ENCODE measurements at regions not wholly inside any gene's neighbourhood (a gene's known extent, or its start where the extent isn't known, plus 50 kb on each side); places are given as distances from the start of the nearest gene placed in this dataset.
A peak's percentile ranks its signal among the peaks of the same experiment; 100 is the strongest.

DNA sequence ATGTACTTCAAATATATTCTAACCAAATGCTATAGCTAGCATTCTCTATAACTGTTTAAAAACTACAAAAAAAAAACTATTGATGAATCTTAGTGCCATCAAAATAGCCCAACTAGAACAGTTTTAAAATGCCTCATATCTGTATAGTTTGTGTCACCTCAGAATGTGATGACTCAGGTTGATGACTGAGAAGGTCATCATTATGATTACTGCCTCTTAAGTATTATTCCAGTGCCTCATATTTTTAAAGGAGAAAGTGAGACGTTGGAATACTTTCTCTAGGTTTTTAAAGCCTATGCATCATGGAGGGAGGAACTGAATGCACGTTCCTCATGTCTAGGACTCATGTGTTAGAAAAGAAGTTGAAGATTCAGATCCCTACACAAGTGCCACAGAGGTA lies 88.2 kb downstream of the TMA16 start:
- peaks cover 6% of the 10 kb centered on the region for H3K4me1 ChIP-seq (ENCODE audit: insufficient read depth, low read length)
- no peaks in the 10 kb centered on the region for H3K9me3 ChIP-seq (ENCODE audit: low read depth, low read length)
- H3K27me3 ChIP-seq (ENCODE audit: insufficient read depth, low read length): no peaks in the 10 kb centered on the region
- no peak overlapping the region for H3K4me3 ChIP-seq (ENCODE audit: low read length)

DNA sequence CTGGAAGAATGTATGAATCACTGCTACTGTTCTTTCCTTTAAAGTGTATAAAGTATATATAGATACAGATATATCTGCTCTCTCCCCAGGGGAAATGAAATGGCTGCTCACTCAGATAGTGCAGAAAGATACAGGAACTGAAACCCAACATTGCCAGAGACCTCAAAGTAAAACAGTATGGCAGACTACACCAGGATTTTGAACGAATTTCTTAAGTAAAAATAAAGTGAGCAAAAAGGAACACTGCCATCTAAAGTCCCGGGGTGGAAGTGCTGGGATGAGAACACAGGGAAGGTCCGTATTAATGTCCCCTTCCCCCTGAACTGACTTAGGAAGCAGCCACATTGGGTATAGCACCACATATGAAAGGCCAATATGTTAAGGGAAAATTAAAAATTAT lies 93.4 kb downstream of the TMA16 start:
- Histone ChIP-seq H3K27me3 (ENCODE audit: insufficient read depth, low read length) (no peaks in the 10 kb centered on the region), H3K4me3 (ENCODE audit: low read length) (no peak overlapping the region), H3K9me3 (ENCODE audit: low read depth, low read length) (no peaks in the 10 kb centered on the region), H3K4me1 (ENCODE audit: insufficient read depth, low read length) (peaks cover 44% of the 10 kb centered on the region)

DNA sequence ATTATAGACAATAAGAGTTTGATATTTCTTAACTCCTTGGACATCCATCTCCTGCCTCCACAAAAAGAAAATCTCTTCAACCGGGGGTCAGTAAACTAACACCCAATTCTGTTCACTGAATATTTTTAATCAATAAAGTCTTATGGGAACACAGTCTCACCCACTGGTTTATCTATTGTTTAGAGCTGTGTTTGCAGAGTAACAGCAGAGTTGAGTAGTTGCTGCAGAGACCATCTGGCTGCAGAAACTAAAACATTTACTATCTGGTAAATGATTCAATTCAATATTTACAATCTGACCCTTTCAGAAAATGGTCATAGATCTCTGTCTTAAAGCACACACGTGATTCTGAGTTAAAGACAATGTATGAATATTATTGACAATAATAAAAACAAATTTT lies 94.0 kb downstream of the TMA16 start:
- no peaks in the 10 kb centered on the region for H3K9me3 ChIP-seq (ENCODE audit: low read depth, low read length)
- peaks cover 48% of the 10 kb centered on the region for H3K4me1 ChIP-seq (ENCODE audit: insufficient read depth, low read length)
- no peak overlapping the region for H3K4me3 ChIP-seq (ENCODE audit: low read length)
- H3K27me3 ChIP-seq (ENCODE audit: insufficient read depth, low read length): no peaks in the 10 kb centered on the region

DNA sequence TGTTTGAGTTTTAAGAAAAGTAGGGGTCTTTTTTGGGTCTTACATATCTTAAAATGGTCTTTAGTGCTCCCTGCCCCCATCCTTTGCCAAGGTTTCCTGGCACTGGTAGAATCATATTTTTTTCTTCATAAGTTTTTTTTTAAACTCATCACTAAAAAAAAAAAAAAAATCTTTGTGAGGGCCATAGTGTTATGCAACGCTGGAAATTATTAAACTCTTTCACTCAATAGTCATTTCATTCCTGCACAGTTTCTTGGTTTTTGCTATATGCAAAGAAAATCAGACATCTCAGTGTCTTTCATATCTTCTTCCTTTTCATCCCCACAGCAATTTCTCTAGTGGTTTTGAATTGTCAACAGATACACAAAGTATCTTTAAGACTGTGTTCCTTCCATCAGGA lies 95.6 kb downstream of the TMA16 start:
- H3K27me3 ChIP-seq (ENCODE audit: insufficient read depth, low read length): no peaks in the 10 kb centered on the region
- H3K4me1 ChIP-seq (ENCODE audit: insufficient read depth, low read length): peaks cover 61% of the 10 kb centered on the region
- H3K9me3 ChIP-seq (ENCODE audit: low read depth, low read length): no peaks in the 10 kb centered on the region
- H3K4me3 ChIP-seq (ENCODE audit: low read length): no peak overlapping the region

DNA sequence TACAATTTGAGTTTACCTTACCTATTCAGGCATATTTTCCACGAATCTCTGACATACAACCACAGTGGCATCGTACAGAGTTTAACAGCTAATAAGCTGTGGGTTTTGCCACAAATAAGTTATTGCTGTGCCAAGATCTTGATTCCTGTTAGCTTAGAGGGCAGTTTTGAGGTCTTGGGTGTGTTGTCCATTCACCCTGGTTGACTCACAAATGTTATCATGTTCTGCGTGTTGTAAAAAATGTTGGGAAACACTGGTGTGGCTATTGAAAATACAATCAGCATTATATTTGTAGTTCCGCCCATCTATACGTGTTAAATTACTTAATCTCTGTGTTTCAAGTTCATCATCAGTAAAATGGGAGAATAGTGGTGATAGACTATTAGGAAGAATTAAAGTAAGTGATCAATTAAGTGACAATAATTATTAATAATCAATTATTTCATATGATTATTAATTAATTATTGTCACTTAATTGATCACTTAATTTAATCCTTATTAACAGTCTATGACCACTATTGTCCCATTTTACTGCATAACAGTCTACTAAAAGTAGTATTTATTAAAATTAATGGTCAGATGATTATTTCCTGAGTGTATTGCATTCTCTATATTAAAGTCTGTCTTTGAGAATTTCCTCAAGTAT lies 96.3 kb downstream of the TMA16 start:
- Histone ChIP-seq H3K4me1 (ENCODE audit: insufficient read depth, low read length) (peaks cover 66% of the 10 kb centered on the region), H3K9me3 (ENCODE audit: low read depth, low read length) (no peaks in the 10 kb centered on the region), H3K4me3 (ENCODE audit: low read length) (no peak overlapping the region), H3K27me3 (ENCODE audit: insufficient read depth, low read length) (no peaks in the 10 kb centered on the region)

DNA sequence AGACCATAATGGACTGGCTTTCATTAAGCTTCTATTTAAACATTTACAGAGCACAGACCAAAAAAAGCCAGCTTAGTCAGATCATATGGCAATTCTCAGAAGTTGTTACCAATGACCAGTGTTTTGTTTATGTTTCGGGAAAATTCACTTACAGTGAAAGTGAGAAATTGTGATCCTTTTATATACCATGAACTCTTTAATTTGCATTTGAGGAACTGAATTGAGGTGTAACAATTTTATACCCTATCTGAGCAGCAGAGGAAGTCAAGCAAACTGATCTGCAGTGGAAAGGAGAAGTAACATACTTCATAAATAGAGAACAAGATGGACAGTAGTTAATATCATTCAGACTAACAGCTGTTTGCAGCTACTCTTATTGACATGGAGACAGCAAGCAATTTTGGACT lies 97.1 kb downstream of the TMA16 start:
- Histone ChIP-seq H3K4me3 (ENCODE audit: low read length) (no peak overlapping the region), H3K4me1 (ENCODE audit: insufficient read depth, low read length) (peaks cover 74% of the 10 kb centered on the region), H3K27me3 (ENCODE audit: insufficient read depth, low read length) (no peaks in the 10 kb centered on the region), H3K9me3 (ENCODE audit: low read depth, low read length) (no peaks in the 10 kb centered on the region)

DNA sequence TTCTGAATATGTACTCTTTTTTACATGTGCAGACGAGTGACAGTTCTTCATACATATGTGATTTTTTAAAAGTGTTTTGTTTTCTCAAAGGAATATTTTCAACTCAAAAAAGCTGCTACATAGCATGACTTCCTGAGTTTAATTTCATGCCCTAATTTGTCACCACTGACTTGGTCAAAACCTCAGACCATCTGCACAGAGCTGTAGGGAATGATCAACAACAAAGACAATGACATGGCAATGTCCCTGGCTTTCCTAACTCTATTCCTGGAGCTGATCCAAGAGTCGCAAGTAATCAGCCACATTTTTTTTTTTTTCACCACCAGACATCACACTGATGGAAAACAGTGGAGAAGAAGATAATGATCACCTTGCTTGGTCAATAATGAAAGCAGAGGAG lies 97.7 kb downstream of the TMA16 start:
- Histone ChIP-seq H3K27me3 (ENCODE audit: insufficient read depth, low read length) (no peaks in the 10 kb centered on the region), H3K9me3 (ENCODE audit: low read depth, low read length) (no peaks in the 10 kb centered on the region), H3K4me1 (ENCODE audit: insufficient read depth, low read length) (peaks cover 78% of the 10 kb centered on the region), H3K4me3 (ENCODE audit: low read length) (no peak overlapping the region)

DNA sequence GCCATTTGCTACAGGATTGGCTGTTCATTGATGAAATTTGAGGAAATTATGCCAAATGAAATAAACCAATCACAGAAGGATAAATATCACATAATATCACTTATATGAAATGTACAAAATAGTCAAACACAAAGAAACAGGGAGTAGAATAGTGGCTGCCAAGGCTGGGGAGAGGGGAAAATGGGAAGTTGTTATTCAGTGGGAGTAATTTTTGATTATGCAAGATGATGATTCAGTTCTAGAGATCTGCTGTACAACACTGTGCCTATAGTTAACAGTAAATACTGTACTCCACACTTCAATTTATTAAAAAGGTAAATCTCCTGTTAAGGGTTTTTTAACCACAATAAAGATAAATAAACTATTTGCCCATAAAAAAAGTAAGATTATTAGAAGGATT lies 101.1 kb downstream of the TMA16 start:
- Histone ChIP-seq H3K9me3 (ENCODE audit: low read depth, low read length) (no peaks in the 10 kb centered on the region), H3K4me3 (ENCODE audit: low read length) (no peak overlapping the region), H3K27me3 (ENCODE audit: insufficient read depth, low read length) (no peaks in the 10 kb centered on the region), H3K4me1 (ENCODE audit: insufficient read depth, low read length) (peaks cover 68% of the 10 kb centered on the region)

- Histone ChIP-seq H3K4me1 (ENCODE audit: insufficient read depth, low read length) (peaks cover 63% of the 10 kb centered on the region), H3K27me3 (ENCODE audit: insufficient read depth, low read length) (no peaks in the 10 kb centered on the region), H3K4me3 (ENCODE audit: low read length) (no peak overlapping the region)
Observed at GRCh38 chr4:163598028-163598427, 103.5 kb downstream of the TMA16 start.

GRCh38 chr4:163598489-163598888 lies 104.0 kb downstream of the TMA16 start:
- Histone ChIP-seq H3K27me3 (ENCODE audit: insufficient read depth, low read length) (no peaks in the 10 kb centered on the region), H3K9me3 (ENCODE audit: low read depth, low read length) (no peaks in the 10 kb centered on the region), H3K4me1 (ENCODE audit: insufficient read depth, low read length) (peaks cover 66% of the 10 kb centered on the region), H3K4me3 (ENCODE audit: low read length) (no peak overlapping the region)

More at GRCh38 chr4:163598028-163598427, 103.5 kb downstream of the TMA16 start:
- no peaks in the 10 kb centered on the region for H3K9me3 ChIP-seq (ENCODE audit: low read depth, low read length)

DNA sequence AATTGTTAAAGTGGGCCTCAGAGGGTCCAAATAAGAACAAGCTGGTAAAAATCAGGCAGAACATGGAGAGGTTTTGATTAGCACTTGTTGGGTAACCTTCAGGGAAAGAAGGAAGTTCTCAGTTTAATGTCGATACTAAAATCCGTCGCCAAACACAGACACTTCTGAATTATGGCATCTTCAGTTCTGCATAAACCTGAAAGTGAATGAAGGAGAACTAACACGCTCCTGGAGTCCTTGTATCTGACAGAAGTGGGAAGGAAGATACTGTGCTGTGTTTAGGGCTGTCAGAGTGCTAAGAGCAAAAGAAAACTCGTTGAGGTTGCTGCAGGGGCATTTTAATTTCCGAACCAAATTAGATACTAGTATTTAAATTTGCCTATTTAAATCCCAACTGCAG lies 106.2 kb downstream of the TMA16 start:
- Histone ChIP-seq H3K4me1 (ENCODE audit: insufficient read depth, low read length) (peaks cover 61% of the 10 kb centered on the region), H3K9me3 (ENCODE audit: low read depth, low read length) (no peaks in the 10 kb centered on the region), H3K4me3 (ENCODE audit: low read length) (no peak overlapping the region), H3K27me3 (ENCODE audit: insufficient read depth, low read length) (no peaks in the 10 kb centered on the region)

GRCh38 chr4:163603257-163603656 lies 108.8 kb downstream of the TMA16 start:
- Histone ChIP-seq H3K4me3 (ENCODE audit: low read length) (no peak overlapping the region), H3K4me1 (ENCODE audit: insufficient read depth, low read length) (peaks cover 70% of the 10 kb centered on the region), H3K27me3 (ENCODE audit: insufficient read depth, low read length) (no peaks in the 10 kb centered on the region)

GRCh38 chr4:163606896-163607691 lies 112.6 kb downstream of the TMA16 start:
- no peaks in the 10 kb centered on the region for H3K27me3 ChIP-seq (ENCODE audit: insufficient read depth, low read length)
- H3K4me3 ChIP-seq (ENCODE audit: low read length): peak overlapping the region; percentile 3
- peaks cover 69% of the 10 kb centered on the region for H3K4me1 ChIP-seq (ENCODE audit: insufficient read depth, low read length)
- no peaks in the 10 kb centered on the region for H3K9me3 ChIP-seq (ENCODE audit: low read depth, low read length)

More at GRCh38 chr4:163603257-163603656, 108.8 kb downstream of the TMA16 start:
- no peaks in the 10 kb centered on the region for H3K9me3 ChIP-seq (ENCODE audit: low read depth, low read length)

DNA sequence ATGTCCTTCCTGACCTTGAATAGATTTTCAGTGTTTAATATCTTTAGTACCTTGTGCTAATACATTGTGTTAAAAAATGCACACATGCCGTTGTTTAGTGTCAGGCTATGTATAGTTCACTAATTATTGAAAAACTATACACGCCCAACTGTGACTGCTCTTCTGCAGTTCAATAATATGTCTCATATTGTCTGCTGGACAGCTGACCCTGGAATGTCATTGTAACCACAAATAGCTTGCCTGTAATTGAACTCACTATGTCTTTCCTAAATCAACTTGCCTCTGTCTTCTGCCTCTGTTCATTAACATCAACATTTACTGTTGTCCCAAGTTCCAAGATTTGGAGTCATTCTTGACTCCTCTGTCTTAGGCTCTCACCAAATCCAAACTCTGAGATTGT lies 114.5 kb downstream of the TMA16 start:
- H3K9me3 ChIP-seq (ENCODE audit: low read depth, low read length): no peaks in the 10 kb centered on the region
- no peaks in the 10 kb centered on the region for H3K27me3 ChIP-seq (ENCODE audit: insufficient read depth, low read length)
- peaks cover 53% of the 10 kb centered on the region for H3K4me1 ChIP-seq (ENCODE audit: insufficient read depth, low read length)
- H3K4me3 ChIP-seq (ENCODE audit: low read length): peak overlapping the region; percentile 65

GRCh38 chr4:163610648-163611047 lies 116.2 kb downstream of the TMA16 start:
- Histone ChIP-seq H3K4me1 (ENCODE audit: insufficient read depth, low read length) (peaks cover 51% of the 10 kb centered on the region), H3K9me3 (ENCODE audit: low read depth, low read length) (no peaks in the 10 kb centered on the region), H3K4me3 (ENCODE audit: low read length) (peak overlapping the region; percentile 65), H3K27me3 (ENCODE audit: insufficient read depth, low read length) (no peaks in the 10 kb centered on the region)

- Histone ChIP-seq H3K9me3 (ENCODE audit: low read depth, low read length) (no peaks in the 10 kb centered on the region), H3K4me3 (ENCODE audit: low read length) (peak overlapping the region; percentile 65), H3K27me3 (ENCODE audit: insufficient read depth, low read length) (no peaks in the 10 kb centered on the region), H3K4me1 (ENCODE audit: insufficient read depth, low read length) (peaks cover 46% of the 10 kb centered on the region)
Observed at GRCh38 chr4:163611182-163611581, 116.7 kb downstream of the TMA16 start.
